ENCODE measurements at regions not wholly inside any gene's neighbourhood (a gene's known extent, or its start where the extent isn't known, plus 50 kb on each side); places are given as distances from the start of the nearest gene placed in this dataset.

DNA sequence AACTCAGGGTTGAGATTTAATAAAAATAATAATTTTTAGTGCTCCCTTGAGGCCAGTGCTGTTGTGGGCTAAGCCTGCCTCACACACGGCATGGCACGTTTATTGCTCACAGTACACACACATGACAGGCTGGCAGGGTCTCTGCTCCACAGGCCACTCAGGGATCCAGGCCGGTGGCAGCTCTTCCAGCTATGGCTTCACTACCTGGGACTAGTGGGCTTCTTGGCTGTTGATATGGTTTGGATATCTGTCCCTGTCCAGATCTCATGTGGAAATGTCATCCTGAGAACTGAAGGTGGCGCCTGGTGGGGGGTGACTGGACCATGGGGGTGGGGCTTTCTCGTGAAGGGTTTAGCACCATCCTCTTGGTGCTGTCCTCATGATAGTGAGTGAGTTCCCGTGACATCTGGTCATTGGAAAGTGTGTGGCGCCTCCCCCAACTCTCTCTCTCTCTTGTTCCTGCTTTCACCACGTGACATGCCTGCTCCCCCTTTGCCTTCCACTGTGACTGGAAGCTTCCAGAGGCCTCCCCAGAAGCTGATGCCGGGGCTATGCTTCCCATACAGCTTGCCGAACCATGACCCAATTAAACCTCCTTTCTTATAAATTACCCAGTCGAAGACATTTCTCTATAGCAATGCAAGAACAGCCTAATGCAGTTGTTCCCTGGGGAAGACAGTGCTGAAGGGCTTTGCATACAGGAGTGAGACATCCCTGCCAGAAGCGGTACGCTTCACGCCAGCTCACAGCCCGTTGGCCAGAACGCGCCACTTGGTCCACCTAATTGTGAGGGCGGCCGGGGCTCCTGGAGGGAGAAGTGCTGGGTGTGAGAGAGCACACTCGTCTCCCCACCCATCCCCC lies 226.9 kb upstream of the C1orf174 start:
- TF ChIP-seq, protein P1, sequence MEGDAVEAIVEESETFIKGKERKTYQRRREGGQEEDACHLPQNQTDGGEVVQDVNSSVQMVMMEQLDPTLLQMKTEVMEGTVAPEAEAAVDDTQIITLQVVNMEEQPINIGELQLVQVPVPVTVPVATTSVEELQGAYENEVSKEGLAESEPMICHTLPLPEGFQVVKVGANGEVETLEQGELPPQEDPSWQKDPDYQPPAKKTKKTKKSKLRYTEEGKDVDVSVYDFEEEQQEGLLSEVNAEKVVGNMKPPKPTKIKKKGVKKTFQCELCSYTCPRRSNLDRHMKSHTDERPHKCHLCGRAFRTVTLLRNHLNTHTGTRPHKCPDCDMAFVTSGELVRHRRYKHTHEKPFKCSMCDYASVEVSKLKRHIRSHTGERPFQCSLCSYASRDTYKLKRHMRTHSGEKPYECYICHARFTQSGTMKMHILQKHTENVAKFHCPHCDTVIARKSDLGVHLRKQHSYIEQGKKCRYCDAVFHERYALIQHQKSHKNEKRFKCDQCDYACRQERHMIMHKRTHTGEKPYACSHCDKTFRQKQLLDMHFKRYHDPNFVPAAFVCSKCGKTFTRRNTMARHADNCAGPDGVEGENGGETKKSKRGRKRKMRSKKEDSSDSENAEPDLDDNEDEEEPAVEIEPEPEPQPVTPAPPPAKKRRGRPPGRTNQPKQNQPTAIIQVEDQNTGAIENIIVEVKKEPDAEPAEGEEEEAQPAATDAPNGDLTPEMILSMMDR (IDR thresholded peaks at IDR 0.05) = no peak
- no peak for TF ChIP-seq POLR2A (IDR thresholded peaks at IDR 0.05)
